Non-pigmented ciliary epithelial cell (primary cell): ENCODE measurements at regions not wholly inside any gene's neighbourhood (a gene's known extent, or its start where the extent isn't known, plus 50 kb on each side); places are given as distances from the start of the nearest gene placed in this dataset.
"Not testable (repeated sequence)": the region's sequence is repeated elsewhere in the genome, so short reads cannot be mapped to it uniquely, and the experiment has no call there.

Experiments
- DNase-seq: peaks from one replicate; pipeline ENCODE4 v3.0.0-alpha.2; 2010; ENCODE audit warnings: low read depth

DNA sequence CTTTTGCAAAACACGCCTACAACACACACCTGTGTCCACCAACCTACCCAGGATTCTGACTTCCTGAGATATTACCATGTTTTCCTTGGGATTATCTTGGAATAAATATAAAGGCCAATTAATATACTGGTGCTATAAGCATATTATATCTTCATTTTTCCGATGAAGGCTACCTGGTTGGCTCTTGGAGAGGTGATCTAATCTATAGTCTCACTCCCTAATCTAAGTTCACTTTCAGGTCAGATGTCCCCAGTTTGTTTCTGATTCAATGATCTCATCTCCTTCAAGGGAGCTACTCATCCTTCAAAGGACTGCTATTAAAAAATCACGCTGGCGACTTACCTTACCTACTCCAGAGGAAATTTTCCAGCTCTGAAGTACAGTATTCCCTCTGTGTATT is 517.5 kb downstream of the KLF5 start:
- no peak for DNase-seq

- no peak for DNase-seq
These were observed 514.0 kb downstream of the KLF5 start for GRCh38 chr13:73572824-73573223.

- DNase-seq = no peak
These were observed 512.6 kb downstream of the KLF5 start for GRCh38 chr13:73571376-73571775.

DNA sequence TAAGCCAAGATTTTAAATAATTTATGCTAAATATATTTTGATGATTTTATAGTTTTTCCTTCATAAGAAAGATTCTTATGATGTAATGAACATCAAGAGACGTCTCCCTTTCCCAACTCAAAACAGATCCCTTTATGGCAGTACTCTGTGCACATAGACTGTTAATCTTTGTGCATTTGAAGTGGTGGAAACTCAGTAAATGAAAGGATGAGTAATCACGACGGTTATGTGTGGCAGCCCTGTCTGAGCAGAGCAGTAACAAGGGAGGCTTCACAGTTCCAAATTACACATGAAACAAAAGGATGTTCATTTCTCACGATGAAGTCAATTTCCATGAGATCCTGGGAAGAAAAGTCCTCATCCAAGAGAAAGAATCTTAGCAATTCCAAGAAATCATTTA is 498.1 kb downstream of the KLF5 start:
- no peak for DNase-seq

DNA sequence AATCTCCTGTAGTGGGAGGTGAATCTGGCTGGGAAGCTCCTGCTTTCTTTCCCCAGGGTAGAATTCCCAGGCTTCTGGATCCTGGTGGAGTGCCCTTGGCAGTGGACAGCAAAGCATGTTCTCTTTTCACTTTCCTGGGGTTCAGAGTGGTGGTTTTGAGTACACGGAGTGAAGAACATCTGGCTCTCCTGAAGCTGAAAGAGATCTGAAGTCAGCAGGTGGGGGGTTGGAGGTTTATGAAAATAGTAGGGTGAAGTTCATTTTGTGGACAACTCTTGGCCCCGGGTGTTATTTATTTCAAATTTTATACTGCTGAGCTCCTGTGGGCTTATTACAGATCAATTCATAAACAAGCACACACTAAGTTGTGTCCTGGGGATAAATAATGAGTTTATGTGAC is 497.3 kb downstream of the KLF5 start:
- DNase-seq = no peak

- DNase-seq = no peak
These were observed 492.9 kb downstream of the KLF5 start for GRCh38 chr13:73551736-73552135.

DNA sequence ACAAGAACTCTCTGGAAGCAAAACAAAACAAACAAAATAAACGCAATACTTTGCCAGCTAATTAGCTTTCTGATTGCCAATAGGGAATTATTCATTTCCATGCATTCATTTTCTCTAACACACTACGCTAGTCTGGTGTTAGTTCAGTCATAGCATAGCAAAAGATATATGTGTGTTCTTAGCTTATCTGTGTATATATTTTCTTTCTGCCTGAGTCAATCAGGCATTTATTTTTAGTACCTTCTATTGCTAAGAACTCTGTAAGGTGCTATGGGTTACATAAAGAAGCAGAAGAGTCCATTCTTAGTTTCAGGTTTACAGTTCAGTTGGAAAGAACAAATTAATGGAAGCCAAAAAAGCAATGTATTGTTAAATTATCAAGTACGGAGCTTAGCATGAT is 490.9 kb downstream of the KLF5 start:
- no peak for DNase-seq

GRCh38 chr13:73548449-73548848 is 489.6 kb downstream of the KLF5 start:
- no peak for DNase-seq

GRCh38 chr13:73547239-73547638 is 488.4 kb downstream of the KLF5 start:
- no peak for DNase-seq

GRCh38 chr13:73544175-73544574 is 485.4 kb downstream of the KLF5 start:
- DNase-seq = no peak

DNA sequence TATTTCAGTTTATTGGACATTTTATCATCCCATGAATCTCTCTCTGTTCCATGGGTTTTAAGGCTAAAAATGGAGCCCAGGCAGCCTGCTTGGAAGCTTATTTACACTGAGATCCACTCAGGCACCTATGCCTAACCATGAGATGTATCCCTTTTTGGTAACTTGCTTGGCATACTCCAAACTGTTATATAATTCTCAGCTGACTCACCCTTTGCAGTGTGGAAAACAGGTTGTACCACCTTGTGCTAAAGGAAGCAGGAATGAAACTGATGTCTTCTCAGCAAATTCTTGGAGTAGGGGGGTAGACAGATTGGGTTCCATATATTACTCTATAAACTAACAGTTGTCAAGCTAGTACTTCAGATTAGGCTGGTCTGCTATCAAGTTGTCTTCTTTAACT is 483.6 kb downstream of the KLF5 start:
- no peak for DNase-seq

GRCh38 chr13:73536865-73537264 is 478.1 kb downstream of the KLF5 start:
- DNase-seq = no peak

- DNase-seq = no peak
These were observed 476.5 kb downstream of the KLF5 start for GRCh38 chr13:73535341-73535740.

- no peak for DNase-seq
These were observed 474.2 kb downstream of the KLF5 start for GRCh38 chr13:73532987-73533510.

DNA sequence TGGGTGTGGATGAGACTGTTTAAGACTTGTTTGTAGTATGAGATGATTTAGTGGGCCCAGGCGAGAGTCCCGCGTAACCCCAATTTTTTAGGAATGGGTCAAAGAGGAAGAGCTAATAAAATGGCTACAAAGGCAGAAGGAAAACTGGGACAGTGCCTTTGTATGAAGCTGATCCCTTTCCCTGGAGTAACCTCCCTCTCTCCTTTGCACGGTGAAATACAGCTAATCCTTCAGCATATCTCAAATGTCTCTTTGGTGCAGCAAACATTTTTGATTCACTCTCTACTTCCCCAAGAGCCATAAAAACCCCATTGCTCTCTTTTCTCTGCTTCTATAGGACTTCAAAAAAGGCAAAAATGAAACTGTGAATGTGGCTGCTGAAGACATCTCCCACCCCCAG is 473.8 kb downstream of the KLF5 start:
- DNase-seq = no peak

DNA sequence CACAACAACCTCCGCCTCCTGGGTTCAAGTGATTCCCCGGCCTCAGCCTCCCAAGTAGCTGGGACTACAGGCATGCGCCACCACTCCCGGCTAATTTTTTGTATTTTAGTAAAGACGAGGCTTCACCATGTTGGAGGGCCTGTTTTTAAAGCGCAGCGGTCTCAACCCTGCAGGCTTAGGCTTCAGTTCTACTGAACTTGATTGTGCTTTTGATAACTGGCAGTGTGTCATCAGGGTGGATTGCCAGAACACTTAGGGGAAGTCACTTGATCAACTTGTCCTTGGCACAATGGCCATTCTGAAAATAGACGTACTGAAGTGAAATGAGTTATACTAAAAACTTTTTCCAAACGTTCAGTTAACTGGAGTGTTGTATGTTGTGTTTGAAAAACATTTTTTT is 472.2 kb downstream of the KLF5 start:
- DNase-seq = no peak

GRCh38 chr13:73522937-73523336 is 464.1 kb downstream of the KLF5 start:
- DNase-seq = no peak

- no peak for DNase-seq
These were observed 463.2 kb downstream of the KLF5 start for GRCh38 chr13:73521985-73522524.

DNA sequence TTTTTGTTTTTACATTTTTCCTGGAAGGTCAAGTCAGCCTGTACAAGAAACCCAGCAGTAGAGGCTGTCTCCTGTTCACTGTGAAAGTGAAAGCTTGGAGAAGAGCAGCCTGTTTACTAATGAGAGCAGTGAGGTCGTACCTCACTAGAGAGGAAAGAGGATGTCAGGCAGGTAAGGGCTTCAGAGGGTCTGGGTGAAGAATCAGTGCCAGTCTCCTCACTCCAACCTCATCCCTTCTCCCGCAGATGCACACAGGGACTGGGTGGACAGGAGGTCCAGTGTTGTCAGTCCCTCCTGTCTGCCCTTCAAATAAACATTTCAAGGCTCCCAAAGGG is 462.5 kb downstream of the KLF5 start:
- no peak for DNase-seq

DNA sequence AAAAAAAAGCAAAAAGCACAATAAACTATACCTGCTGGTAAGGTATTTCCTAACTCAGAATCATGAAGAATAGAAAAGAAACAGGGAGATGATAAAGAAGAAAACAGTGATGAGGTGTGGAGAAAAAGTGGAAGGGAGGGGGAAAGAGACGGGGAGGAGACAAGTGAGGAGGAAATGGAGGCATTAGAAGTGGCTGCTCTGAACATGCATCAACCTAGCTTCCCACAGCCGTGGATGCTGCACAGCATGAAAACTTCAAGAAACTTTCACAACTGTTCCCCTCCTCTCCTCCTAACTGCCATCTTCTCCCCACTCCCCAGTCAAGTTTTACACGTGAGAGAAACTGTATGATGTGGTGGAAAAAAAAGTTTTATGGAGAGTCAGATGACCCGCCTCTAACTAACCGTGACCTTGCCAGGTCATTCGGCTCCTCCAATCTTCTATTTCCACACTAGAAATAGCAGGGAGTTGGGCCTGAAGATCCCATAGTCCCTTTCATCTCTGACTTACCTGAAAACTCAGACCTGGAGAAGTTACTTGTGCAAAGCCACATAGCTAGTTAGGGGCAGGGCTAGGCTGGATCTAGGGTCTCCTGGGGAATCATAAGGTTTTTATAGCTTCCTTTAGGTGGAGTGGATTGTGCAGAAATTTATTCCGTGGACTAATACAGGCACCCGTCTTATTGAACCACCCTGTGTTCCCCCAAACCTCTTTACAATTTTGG is 461.9 kb downstream of the KLF5 start:
- DNase-seq = no peak

- not testable (repeated sequence) for DNase-seq
These were observed 461.3 kb downstream of the KLF5 start for GRCh38 chr13:73520135-73520534.

GRCh38 chr13:73519396-73520116 is 460.8 kb downstream of the KLF5 start:
- DNase-seq = no peak

DNA sequence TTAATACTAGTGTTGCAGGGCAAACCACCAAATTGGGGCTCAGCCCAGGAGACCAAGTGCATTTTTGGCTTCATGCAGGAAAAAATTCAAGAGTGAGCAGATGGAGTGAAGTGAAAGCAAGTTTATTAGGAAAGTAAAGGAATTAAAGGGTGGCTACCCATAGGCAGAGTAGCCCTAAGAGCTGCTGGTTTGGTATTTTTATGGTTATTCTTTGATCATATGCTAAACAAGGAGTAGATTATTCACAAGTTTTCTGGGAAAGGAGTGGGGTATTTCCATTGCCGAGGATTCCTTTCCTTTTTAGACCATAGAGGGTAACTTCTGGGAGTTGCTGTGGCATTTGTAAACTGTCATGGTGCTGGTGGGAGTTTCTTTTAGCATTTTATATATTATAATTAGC is 459.0 kb downstream of the KLF5 start:
- no peak for DNase-seq
